NB4 (cell line): ENCODE measurements at regions not wholly inside any gene's neighbourhood (a gene's known extent, or its start where the extent isn't known, plus 50 kb on each side); places are given as distances from the start of the nearest gene placed in this dataset.

Source experiments
- MAX ChIP-seq: IDR thresholded peaks from 2 replicates; pipeline ENCODE4 v1.6.1; 2011; ENCODE audit warnings: low read depth, low read length
- MYC ChIP-seq: IDR thresholded peaks from 2 replicates; pipeline ENCODE4 v1.6.1; 2011; ENCODE audit warnings: low read depth, low read length
- POLR2A ChIP-seq: IDR thresholded peaks from 2 replicates; pipeline ENCODE4 v1.6.1; 2011; ENCODE audit warnings: mild to moderate bottlenecking; ENCODE audit not compliant: insufficient read length; ENCODE audit errors: extremely low read depth
- TF ChIP-seq, protein P1 (sequence below): IDR thresholded peaks from one replicate; pipeline ENCODE4 v1.5.1; 2012; ENCODE audit warnings: low read depth, low read length

GRCh38 chr20:39152742-39153141 is 190.6 kb downstream of the DHX35 start:
- TF ChIP-seq, protein P1, sequence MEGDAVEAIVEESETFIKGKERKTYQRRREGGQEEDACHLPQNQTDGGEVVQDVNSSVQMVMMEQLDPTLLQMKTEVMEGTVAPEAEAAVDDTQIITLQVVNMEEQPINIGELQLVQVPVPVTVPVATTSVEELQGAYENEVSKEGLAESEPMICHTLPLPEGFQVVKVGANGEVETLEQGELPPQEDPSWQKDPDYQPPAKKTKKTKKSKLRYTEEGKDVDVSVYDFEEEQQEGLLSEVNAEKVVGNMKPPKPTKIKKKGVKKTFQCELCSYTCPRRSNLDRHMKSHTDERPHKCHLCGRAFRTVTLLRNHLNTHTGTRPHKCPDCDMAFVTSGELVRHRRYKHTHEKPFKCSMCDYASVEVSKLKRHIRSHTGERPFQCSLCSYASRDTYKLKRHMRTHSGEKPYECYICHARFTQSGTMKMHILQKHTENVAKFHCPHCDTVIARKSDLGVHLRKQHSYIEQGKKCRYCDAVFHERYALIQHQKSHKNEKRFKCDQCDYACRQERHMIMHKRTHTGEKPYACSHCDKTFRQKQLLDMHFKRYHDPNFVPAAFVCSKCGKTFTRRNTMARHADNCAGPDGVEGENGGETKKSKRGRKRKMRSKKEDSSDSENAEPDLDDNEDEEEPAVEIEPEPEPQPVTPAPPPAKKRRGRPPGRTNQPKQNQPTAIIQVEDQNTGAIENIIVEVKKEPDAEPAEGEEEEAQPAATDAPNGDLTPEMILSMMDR, result no peak
- TF ChIP-seq POLR2A (no peak), MAX (no peak), MYC (no peak)
